ENCODE measurements at regions not wholly inside any gene's neighbourhood (a gene's known extent, or its start where the extent isn't known, plus 50 kb on each side); places are given as distances from the start of the nearest gene placed in this dataset.
"Not testable (repeated sequence)": the region's sequence is repeated elsewhere in the genome, so short reads cannot be mapped to it uniquely, and the experiment has no call there.

GRCh38 chrX:13377550-13377934 lies 57.7 kb upstream of the ATXN3L start:
- no peak overlapping the region for H3K4me3 ChIP-seq (ENCODE audit: low read depth, low read length)
- TF ChIP-seq, protein P1, sequence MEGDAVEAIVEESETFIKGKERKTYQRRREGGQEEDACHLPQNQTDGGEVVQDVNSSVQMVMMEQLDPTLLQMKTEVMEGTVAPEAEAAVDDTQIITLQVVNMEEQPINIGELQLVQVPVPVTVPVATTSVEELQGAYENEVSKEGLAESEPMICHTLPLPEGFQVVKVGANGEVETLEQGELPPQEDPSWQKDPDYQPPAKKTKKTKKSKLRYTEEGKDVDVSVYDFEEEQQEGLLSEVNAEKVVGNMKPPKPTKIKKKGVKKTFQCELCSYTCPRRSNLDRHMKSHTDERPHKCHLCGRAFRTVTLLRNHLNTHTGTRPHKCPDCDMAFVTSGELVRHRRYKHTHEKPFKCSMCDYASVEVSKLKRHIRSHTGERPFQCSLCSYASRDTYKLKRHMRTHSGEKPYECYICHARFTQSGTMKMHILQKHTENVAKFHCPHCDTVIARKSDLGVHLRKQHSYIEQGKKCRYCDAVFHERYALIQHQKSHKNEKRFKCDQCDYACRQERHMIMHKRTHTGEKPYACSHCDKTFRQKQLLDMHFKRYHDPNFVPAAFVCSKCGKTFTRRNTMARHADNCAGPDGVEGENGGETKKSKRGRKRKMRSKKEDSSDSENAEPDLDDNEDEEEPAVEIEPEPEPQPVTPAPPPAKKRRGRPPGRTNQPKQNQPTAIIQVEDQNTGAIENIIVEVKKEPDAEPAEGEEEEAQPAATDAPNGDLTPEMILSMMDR (IDR thresholded peaks at IDR 0.05; ENCODE audit: insufficient read depth, low read length, poor library complexity, severe bottlenecking) = no peak
- H3K27me3 ChIP-seq (ENCODE audit: control insufficient read depth, insufficient read depth, low read length) = no peaks in the 10 kb centered on the region
- H3K36me3 ChIP-seq (ENCODE audit: control insufficient read depth, insufficient read depth, low read length) = no peaks in the 10 kb centered on the region
- DNase-seq (ENCODE audit: low read depth) = no peak

DNA sequence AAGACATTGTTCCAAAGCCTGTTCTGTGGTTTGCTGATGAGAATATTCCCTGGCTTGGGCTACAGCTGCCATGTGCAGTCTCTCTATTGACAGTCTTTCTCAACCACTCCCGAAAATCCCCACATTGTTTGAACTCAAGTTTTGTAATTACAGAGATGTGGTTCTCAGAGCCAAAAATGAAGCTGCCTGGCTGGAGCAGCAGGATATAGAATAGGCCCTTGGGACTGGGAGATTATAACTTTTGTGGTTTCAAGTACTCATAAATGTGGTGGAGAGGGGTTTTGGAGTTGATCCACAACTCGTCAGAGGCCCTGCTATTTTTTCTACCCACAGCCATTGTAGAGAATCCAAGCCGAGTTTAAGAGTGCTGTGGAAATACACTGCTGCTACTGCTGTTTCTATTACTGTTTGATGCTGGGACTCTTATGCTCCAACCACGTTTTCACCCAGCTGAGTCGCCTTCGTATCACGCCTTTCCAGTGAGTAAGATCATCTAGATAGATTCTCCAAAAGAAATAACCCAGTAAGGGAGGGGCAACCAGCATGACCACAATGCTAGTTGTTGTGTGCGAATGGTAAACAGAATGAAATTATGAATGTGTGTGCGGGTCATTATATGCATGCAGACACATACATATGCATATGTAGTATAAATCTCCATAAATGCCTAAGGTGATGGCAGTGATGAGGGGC lies 57.1 kb upstream of the ATXN3L start:
- DNase-seq (ENCODE audit: low read depth) = no peak
- TF ChIP-seq, protein P1 (IDR thresholded peaks at IDR 0.05; ENCODE audit: insufficient read depth, low read length, poor library complexity, severe bottlenecking) = no peak
- Histone ChIP-seq H3K27me3 (ENCODE audit: control insufficient read depth, insufficient read depth, low read length) (no peaks in the 10 kb centered on the region), H3K4me3 (ENCODE audit: low read depth, low read length) (no peak overlapping the region), H3K36me3 (ENCODE audit: control insufficient read depth, insufficient read depth, low read length) (no peaks in the 10 kb centered on the region)

DNA sequence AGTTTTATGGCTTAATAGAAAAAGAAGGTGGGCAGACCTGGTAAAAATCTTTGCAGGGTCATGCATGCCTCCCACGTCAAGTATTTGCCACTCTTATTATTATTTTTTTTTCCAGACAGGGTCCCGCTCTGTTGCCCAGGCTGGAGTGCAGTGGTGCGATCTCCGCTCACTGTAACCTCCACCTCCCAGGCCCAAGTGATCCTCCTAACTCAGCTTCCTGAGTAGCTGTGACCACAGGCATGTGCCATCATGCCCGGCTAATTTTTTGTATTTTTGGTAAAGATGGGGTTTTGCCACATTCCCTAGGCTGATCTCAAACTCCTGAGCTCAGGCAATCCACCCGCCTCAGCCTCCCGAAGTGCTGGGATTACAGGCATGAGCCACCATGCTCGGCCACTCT lies 55.7 kb upstream of the ATXN3L start:
- H3K4me3 ChIP-seq (ENCODE audit: low read depth, low read length); DNase-seq (ENCODE audit: low read depth); H3K27me3 ChIP-seq (ENCODE audit: control insufficient read depth, insufficient read depth, low read length); H3K36me3 ChIP-seq (ENCODE audit: control insufficient read depth, insufficient read depth, low read length): not testable (repeated sequence)

GRCh38 chrX:13374364-13374763 lies 54.5 kb upstream of the ATXN3L start:
- no peaks in the 10 kb centered on the region for H3K27me3 ChIP-seq (ENCODE audit: control insufficient read depth, insufficient read depth, low read length)
- no peaks in the 10 kb centered on the region for H3K36me3 ChIP-seq (ENCODE audit: control insufficient read depth, insufficient read depth, low read length)
- TF ChIP-seq, protein P1 (IDR thresholded peaks at IDR 0.05; ENCODE audit: insufficient read depth, low read length, poor library complexity, severe bottlenecking) = no peak
- no peak for DNase-seq (ENCODE audit: low read depth)
- H3K4me3 ChIP-seq (ENCODE audit: low read depth, low read length) = no peak overlapping the region

DNA sequence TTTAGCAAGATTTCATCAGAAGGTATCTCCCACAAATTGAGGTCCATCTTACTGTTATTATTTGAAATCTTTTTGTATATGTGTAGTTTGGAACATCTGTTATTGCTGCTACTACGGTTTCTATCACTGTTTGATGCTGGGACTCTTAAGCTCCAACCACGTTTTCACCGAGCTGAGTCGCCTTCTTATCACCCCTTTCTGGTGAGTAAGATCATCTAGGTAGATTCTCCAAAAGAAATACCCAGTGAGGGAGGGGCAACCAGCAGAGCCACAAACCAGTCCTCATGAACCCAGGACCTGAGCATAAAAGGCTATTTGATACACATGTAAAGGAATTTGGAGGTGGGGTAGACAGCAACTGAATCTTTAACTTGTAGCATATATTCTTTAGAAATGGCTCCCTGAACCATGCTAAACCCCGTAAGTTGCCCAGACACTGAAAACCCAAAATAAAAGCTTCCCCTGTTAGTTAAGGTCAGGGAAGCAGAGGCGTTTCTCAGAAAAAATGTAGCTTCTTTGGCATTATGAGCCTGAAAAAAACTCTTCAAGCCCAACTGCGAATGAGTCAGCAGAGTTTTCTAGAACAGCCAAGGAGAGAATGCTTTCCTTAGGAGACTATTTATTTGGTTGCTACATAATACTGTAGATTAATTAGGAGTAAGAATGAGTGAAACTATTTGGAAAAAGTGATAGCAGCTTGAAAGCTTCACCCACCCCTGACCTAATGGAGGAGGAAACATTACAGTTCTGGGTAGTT lies 53.8 kb upstream of the ATXN3L start:
- TF ChIP-seq, protein P1 (IDR thresholded peaks at IDR 0.05; ENCODE audit: insufficient read depth, low read length, poor library complexity, severe bottlenecking) = no peak
- no peaks in the 10 kb centered on the region for H3K36me3 ChIP-seq (ENCODE audit: control insufficient read depth, insufficient read depth, low read length)
- H3K4me3 ChIP-seq (ENCODE audit: low read depth, low read length) = no peak overlapping the region
- no peak for DNase-seq (ENCODE audit: low read depth)
- H3K27me3 ChIP-seq (ENCODE audit: control insufficient read depth, insufficient read depth, low read length) = peaks cover 2% of the 10 kb centered on the region

- Histone ChIP-seq H3K4me3 (ENCODE audit: low read depth, low read length) (no peak overlapping the region), H3K36me3 (ENCODE audit: control insufficient read depth, insufficient read depth, low read length) (no peaks in the 10 kb centered on the region), H3K27me3 (ENCODE audit: control insufficient read depth, insufficient read depth, low read length) (peaks cover 2% of the 10 kb centered on the region)
- TF ChIP-seq, protein P1 (IDR thresholded peaks at IDR 0.05; ENCODE audit: insufficient read depth, low read length, poor library complexity, severe bottlenecking) = no peak
- no peak for DNase-seq (ENCODE audit: low read depth)
These were observed 53.2 kb upstream of the ATXN3L start for GRCh38 chrX:13373027-13373426.
